GM19324 (cell line): ENCODE measurements at regions not wholly inside any gene's neighbourhood (a gene's known extent, or its start where the extent isn't known, plus 50 kb on each side); places are given as distances from the start of the nearest gene placed in this dataset.
"Not testable (repeated sequence)": the region's sequence is repeated elsewhere in the genome, so short reads cannot be mapped to it uniquely, and the experiment has no call there.

Experiments used
- ATAC-seq: cut with Tn5 transposase; IDR thresholded peaks from one replicate; pipeline ENCODE4 v1.9.1; 2021; ENCODE audit warnings: mild to moderate bottlenecking, moderate library complexity; ENCODE audit not compliant: unreplicated experiment, low FRiP score

- ATAC-seq = no peak
These were observed 128.4 kb upstream of the IER5L start for GRCh38 chr9:129306318-129306973.

DNA sequence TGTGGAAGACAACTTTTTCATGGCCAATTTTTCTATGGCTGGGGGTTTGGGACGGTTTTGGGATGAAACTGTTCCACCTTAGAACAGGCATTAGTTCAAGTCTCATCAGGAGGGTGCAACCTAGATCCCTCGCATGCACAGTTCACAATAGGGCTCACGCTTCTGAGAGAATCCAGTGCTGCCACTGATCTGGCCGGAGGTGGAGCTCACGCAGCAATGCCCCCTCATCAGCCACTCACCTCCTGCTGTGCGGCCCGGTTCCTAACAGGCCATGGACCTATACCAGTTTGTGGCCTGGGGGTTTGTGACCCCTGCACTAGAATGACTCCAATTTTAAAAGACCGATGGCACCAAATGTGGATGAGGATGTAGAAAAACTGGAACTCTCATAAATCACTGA, 127.2 kb upstream of the IER5L start:
- ATAC-seq = no peak

GRCh38 chr9:129301941-129302340, 123.9 kb upstream of the IER5L start:
- no peak for ATAC-seq

- ATAC-seq = not testable (repeated sequence)
These were observed 118.1 kb upstream of the IER5L start for GRCh38 chr9:129296195-129296594.

GRCh38 chr9:129291041-129291501, 113.0 kb upstream of the IER5L start:
- ATAC-seq = no peak

- no peak for ATAC-seq
These were observed 112.5 kb upstream of the IER5L start for GRCh38 chr9:129290606-129291005.

GRCh38 chr9:129289883-129290282, 111.8 kb upstream of the IER5L start:
- no peak for ATAC-seq

- ATAC-seq = no peak
These were observed 111.2 kb upstream of the IER5L start for GRCh38 chr9:129289131-129289731.

DNA sequence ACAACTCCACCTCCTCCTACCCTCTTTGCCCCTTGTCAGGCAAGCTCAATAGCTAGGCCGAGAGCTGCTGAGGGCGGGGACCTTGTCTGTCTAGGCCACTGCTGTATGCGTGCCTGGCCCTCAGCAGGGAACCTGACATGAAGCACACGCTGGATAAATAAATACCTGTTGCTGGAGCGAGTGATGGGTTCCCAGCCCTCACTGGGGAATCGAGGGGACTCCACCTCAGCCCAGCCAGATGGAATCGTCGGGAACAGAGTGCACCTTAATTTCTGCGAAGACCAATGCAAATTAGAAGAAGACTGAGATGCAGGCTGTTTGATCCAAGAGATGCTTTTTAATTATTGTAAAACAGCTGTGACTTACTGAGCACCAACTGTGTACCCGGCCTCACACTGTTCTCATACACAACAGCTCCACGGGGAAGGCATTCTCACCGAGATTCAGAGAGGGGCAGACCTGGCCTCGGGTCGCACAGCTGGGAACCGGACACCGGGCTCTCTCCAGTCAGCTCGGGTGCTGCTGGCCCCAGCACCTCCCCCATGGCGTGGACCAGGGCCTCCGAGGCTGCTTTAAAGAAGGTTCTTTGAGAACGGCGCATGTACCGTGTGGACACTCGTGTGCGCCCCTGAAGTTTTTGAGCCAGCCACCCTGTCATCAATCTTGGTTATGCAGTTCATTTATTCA, 109.7 kb upstream of the IER5L start:
- no peak for ATAC-seq

DNA sequence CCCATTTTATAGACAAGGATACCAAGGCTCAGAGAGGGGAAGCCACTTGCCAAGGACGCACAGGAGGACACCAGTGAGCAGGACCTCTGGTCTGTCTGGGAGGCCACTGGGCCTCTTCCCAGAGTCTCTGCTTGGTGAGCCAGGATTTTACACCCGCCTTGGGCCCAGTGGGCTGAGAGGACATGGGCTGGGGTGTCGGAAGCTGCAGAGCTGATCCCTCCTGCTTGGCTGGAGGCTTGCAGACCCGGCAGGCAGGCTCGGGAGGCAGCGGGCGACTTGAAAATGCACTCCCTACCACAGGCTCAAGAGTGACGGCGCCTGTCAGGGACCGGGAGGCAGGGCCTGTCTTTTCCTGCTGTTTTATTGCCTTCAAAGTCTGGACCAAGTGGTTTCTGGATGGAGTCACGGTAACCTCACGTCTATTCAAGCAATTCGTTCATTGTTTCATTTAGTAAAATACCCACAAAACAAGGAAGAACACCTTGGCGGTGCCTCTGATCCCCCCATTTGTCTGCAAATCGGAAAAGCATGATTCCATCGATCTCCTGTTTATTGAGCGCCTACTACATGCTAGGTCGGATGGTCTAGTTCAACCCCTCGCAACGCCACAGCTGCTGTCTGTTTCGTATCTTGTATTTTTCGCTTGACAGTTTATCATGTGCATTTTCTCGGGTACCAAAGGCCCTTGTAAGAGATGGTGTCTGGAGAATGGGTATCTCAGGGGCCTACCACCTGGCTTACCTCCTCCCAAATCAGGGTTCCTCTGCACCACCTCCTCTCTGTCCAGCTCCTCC, 108.1 kb upstream of the IER5L start:
- no peak for ATAC-seq

GRCh38 chr9:129285382-129285781, 107.3 kb upstream of the IER5L start:
- ATAC-seq = no peak

GRCh38 chr9:129284607-129285291, 106.7 kb upstream of the IER5L start:
- no peak for ATAC-seq

GRCh38 chr9:129283705-129284606, 105.9 kb upstream of the IER5L start:
- ATAC-seq = no peak

DNA sequence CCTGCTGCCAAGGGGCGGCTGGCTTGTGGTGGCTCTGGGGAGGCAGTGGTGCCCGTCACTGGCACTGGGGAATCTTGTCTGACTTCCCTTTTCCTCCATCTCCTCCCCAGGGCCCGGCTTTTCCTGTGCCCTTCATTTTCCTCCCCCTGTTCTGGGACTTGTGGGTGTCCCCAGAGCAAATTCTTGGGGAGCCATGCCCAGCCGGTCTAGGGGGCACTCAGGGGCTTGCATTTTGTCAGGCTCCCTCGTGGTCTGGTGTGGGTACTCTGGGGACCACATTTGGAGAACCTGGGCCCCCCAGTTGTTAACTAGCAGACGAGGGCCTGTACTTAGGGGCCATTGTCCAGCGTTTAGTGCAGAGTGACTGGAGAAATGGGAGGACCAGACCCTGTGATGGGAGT, 105.2 kb upstream of the IER5L start:
- ATAC-seq = no peak

DNA sequence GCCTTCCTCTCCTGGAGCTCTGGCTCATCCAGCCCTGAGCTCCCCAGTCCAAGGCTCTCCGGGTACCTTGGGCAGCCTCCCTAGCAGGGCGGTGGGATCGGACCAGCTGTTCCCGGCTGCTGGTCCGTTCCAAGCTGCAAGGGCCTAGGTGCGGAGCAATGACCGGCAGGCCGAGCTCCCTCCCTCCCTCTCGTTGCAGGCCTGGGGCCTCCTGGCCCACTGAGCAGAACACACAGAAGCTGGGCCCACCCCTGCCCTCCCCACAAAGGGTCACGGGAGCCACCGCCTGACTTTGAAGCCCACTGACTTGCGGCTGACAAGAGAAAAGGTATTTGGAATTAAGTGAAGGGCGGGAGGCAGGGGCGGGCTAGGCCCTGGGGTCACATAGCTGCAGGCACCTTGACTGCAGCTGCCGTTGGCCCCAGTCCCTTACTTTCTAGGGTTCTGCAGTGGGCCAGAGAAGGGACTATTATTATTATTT, 104.7 kb upstream of the IER5L start:
- no peak for ATAC-seq

- no peak for ATAC-seq
These were observed 104.2 kb upstream of the IER5L start for GRCh38 chr9:129282272-129282671.

DNA sequence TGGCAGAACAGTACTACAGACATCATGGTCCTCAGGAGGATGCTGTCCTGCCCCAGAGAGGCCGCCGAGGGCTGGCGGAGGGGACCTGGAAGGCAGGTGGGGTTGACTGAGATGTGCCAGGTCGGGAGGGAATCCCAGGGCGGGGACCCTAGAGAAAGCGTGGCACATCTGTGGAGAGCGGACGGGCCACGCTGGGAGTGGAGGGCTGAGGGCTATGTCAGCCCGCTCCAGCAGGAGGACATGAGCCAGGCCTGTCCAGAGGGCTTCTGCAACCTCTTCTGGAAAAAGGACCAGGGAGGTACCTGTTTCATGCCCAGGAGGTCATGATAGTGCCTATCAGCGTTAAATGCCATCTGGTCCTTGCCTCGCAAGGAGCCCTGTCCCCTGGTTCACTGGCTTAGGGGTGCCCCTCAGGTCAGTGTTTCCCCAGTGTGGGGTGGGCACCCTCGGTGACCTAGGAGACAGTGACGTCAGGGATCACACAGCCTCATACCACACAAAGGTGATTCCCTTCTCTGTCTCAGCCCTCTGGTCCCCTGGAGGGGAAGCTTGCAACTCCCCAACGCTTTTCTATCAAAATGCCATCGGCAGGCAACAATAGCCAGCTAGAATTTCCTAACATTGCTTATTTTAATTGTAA, 103.6 kb upstream of the IER5L start:
- no peak for ATAC-seq

DNA sequence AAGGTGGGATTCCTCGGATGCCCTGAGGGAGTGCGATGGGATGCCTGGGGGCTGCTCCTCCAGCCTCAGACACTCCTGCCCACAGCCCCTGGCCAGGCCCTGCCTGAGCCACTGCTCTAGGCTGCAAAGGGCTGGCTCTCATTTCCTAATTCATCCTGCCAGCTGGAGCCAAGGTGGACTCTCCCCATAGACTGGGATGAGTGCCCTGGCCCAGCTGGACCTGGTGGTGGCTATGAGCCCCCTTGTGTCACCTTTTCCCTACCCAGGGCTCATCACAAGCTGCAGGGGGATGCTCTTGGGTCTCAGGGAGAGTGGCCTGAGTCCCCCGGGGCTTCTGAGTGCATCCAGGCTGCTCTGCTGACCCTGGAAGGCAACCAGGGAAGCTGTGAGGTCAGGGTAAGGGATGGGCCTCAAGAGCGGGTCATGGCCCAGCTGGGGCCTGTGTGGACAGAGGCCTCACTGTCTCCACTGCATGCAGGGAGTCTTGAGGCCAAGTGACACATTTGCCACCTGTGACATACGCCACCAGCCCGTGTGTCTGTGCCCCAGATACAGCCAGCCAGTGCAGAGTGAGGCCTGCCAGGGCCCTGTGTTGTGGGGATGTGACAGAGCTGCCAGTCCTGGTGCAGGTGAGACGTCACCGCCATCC, 102.7 kb upstream of the IER5L start:
- ATAC-seq = no peak
